ENCODE measurements at regions not wholly inside any gene's neighbourhood (a gene's known extent, or its start where the extent isn't known, plus 50 kb on each side); places are given as distances from the start of the nearest gene placed in this dataset.

GRCh38 chr12:115044073-115044472 is 360.1 kb upstream of the TBX3 start:
- Histone ChIP-seq H2AFZ (ENCODE audit: low read depth, low read length) (no peak overlapping the region), H3K4me3 (replicated peaks in 1 of 3; ENCODE audit: insufficient read depth in 1 of 3, low read depth in 1 of 3, low read length in 3 of 3) (no peak overlapping the region), H3K36me3 (ENCODE audit: control insufficient read depth in 2 of 2, extremely low read depth in 1 of 2, insufficient read depth in 2 of 2, low read length in 2 of 2) (no peaks in the 10 kb centered on the region), H3K79me2 (ENCODE audit: control insufficient read depth, insufficient read depth, low read length) (no peaks in the 10 kb centered on the region), H3K27me3 (ENCODE audit: control insufficient read depth in 2 of 2, insufficient read depth in 2 of 2, low read length in 2 of 2) (no peaks in the 10 kb centered on the region), H3K9me3 (replicated peaks; ENCODE audit: control insufficient read depth, insufficient read depth, low read length) (peaks cover under 1% of the 10 kb centered on the region), H3K27ac (ENCODE audit: insufficient read depth, low read depth, low read length) (no peak overlapping the region), H3K4me1 (ENCODE audit: control insufficient read depth, extremely low read depth, insufficient read depth, low read length) (no peaks in the 10 kb centered on the region), H3K4me2 (ENCODE audit: insufficient read depth, low read length) (no peak overlapping the region), H3K9ac (replicated peaks; ENCODE audit: extremely low read depth, insufficient read depth, low read length) (no peak overlapping the region), H3K9me1 (replicated peaks; ENCODE audit: control insufficient read depth, extremely low read depth, insufficient read depth, low read length) (no peaks in the 10 kb centered on the region), H4K20me1 (replicated peaks; ENCODE audit: control insufficient read depth, extremely low read depth, insufficient read depth, low read length) (no peaks in the 10 kb centered on the region)
- DNase-seq (ENCODE audit: low read depth, low spot score) (no peak), FAIRE-seq (no peak)
- CTCF ChIA-PET = no interaction called here
- TF ChIP-seq EZH2 (IDR thresholded peaks at IDR 0.05; ENCODE audit: borderline replicate concordance, low read depth, low read length, severe bottlenecking) (no peak), MYC (IDR thresholded peaks at IDR 0.05; ENCODE audit: low read depth, low read length) (no peak)
- no TSS peak for BruUV-seq (replicated peaks)
- intact Hi-C loops (cut with micrococcal nuclease) (no loop called here), dilution Hi-C loops (cut with MboI; ENCODE audit: extremely low pct_ligation_motif_present, low sequenced_read_pairs) (no loop called here)
- POLR2A ChIA-PET = no interaction called here

GRCh38 chr12:115043079-115043478 is 359.1 kb upstream of the TBX3 start:
- ChIA-PET POLR2A (no interaction called here), CTCF (no interaction called here)
- dilution Hi-C loops (cut with MboI; ENCODE audit: extremely low pct_ligation_motif_present, low sequenced_read_pairs) = no loop called here
- no peak overlapping the region for H3K27ac ChIP-seq (ENCODE audit: insufficient read depth, low read depth, low read length)
- H3K4me1 ChIP-seq (ENCODE audit: control insufficient read depth, extremely low read depth, insufficient read depth, low read length) = no peaks in the 10 kb centered on the region
- TF ChIP-seq JUN (IDR thresholded peaks at IDR 0.05; ENCODE audit: borderline replicate concordance, insufficient read depth, insufficient read length, low read depth) = no peak
- no peak for TF ChIP-seq MYC (IDR thresholded peaks at IDR 0.05; ENCODE audit: low read depth, low read length)
- no peak for TF ChIP-seq MAX (IDR thresholded peaks at IDR 0.05; ENCODE audit: insufficient read depth, insufficient read length)
- TF ChIP-seq GATA2 (IDR thresholded peaks at IDR 0.05; ENCODE audit: insufficient read depth, insufficient read length, low read depth, low read length) = no peak
- TF ChIP-seq POLR2AphosphoS5 (IDR thresholded peaks at IDR 0.05; ENCODE audit: insufficient read depth, low read depth, low read length) = no peak
- no peak for TF ChIP-seq FOS (IDR thresholded peaks at IDR 0.05; ENCODE audit: borderline replicate concordance, insufficient read depth, low read length)
- no peak for TF ChIP-seq EZH2 (IDR thresholded peaks at IDR 0.05; ENCODE audit: borderline replicate concordance, low read depth, low read length, severe bottlenecking)
- TF ChIP-seq POLR2A (IDR thresholded peaks at IDR 0.05; ENCODE audit: low read depth, low read length) = no peak
- no peak for TF ChIP-seq CTCF (IDR thresholded peaks at IDR 0.05; ENCODE audit: extremely low read depth in 1 of 2, insufficient read depth in 1 of 2, low read depth in 1 of 2, low read length in 2 of 2)
- H2AFZ ChIP-seq (ENCODE audit: low read depth, low read length) = no peak overlapping the region
- no peak overlapping the region for H3K9ac ChIP-seq (replicated peaks; ENCODE audit: extremely low read depth, insufficient read depth, low read length)
- H4K20me1 ChIP-seq (replicated peaks; ENCODE audit: control insufficient read depth, extremely low read depth, insufficient read depth, low read length) = no peaks in the 10 kb centered on the region
- DNase-seq (ENCODE audit: low read depth, low spot score) (no peak), FAIRE-seq (no peak)
- no TSS peak for BruUV-seq (replicated peaks)
- intact Hi-C loops (cut with micrococcal nuclease) = no loop called here
- H3K9me3 ChIP-seq (replicated peaks; ENCODE audit: control insufficient read depth, insufficient read depth, low read length) = peaks cover 2% of the 10 kb centered on the region
- no peaks in the 10 kb centered on the region for H3K79me2 ChIP-seq (ENCODE audit: control insufficient read depth, insufficient read depth, low read length)
- no peaks in the 10 kb centered on the region for H3K27me3 ChIP-seq (ENCODE audit: control insufficient read depth in 2 of 2, insufficient read depth in 2 of 2, low read length in 2 of 2)
- H3K9me1 ChIP-seq (replicated peaks; ENCODE audit: control insufficient read depth, extremely low read depth, insufficient read depth, low read length) = no peaks in the 10 kb centered on the region
- no peaks in the 10 kb centered on the region for H3K36me3 ChIP-seq (ENCODE audit: control insufficient read depth in 2 of 2, extremely low read depth in 1 of 2, insufficient read depth in 2 of 2, low read length in 2 of 2)
- no peak overlapping the region for H3K4me2 ChIP-seq (ENCODE audit: insufficient read depth, low read length)
- H3K4me3 ChIP-seq (replicated peaks in 1 of 3; ENCODE audit: insufficient read depth in 1 of 3, low read depth in 1 of 3, low read length in 3 of 3) = no peak overlapping the region

Measured in endothelial cell of umbilical vein (primary cell).